OCI-LY3 (cell line): ENCODE measurements at regions not wholly inside any gene's neighbourhood (a gene's known extent, or its start where the extent isn't known, plus 50 kb on each side); places are given as distances from the start of the nearest gene placed in this dataset.

Experiments
- CTCF ChIP-seq: fragments of 200-600, 300-600 bp; sonication (generic); IDR thresholded peaks from 2 replicates; pipeline ENCODE4 v1.5.1; 2014; ENCODE audit warnings: antibody characterized with exemption, low read length, low read depth
- EZH2phosphoT487 ChIP-seq: fragments of 200-600 bp; shearing (Covaris generic); IDR thresholded peaks from 2 replicates; pipeline ENCODE4 v1.6.1; 2018; ENCODE audit warnings: antibody characterized with exemption, mixed run types, low read depth

GRCh38 chr2:74779587-74780135, 54.3 kb upstream of the HK2 start:
- TF ChIP-seq CTCF = no peak
- TF ChIP-seq EZH2phosphoT487 = no peak
